ENCODE measurements at regions not wholly inside any gene's neighbourhood (a gene's known extent, or its start where the extent isn't known, plus 50 kb on each side); places are given as distances from the start of the nearest gene placed in this dataset.
A peak's percentile ranks its signal among the peaks of the same experiment; 100 is the strongest.

DNA sequence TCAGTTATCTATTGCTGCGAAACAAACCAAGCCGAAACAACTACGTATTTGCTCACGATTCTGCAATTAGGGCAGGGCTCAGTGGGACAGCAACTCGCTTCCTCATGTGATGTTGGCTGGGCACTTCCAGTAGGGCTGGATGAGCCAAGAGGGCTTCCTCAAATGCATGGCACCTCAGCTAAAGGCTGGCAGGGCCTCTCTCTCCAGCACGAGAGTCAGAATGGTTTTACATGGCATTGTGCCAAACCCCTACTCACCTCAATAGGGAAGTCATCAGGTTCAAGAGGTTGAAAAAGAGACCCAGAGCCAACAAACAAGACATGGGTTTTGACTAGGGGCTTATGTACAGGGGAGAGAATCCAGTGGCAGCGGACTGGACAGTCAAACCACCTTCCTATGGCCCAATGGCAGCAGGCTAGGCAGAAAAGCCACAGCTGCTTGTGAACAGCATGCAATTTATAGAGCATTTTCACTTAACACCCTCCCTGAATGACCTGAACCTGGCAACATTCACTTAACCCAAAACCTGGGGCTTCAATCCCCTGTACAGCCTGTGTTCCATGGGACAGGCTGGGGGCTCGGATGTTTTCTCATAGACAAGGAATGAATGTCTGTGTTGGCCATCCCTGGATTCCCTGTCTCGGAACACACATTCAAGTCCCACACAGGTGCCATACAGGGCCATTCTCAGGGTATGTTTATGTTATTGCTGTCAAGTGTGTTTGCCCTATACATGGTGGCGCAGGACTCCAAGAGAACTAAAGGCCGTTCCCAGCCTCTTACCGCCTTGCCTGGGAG lies 154.2 kb upstream of the NAV2 start:
- DNase-seq = no peak

GRCh38 chr11:19557720-19558140 lies 154.9 kb upstream of the NAV2 start:
- DNase-seq = peak; percentile 49 to 56

- no peak for DNase-seq
Observed at GRCh38 chr11:19557185-19557584, 155.5 kb upstream of the NAV2 start.

DNA sequence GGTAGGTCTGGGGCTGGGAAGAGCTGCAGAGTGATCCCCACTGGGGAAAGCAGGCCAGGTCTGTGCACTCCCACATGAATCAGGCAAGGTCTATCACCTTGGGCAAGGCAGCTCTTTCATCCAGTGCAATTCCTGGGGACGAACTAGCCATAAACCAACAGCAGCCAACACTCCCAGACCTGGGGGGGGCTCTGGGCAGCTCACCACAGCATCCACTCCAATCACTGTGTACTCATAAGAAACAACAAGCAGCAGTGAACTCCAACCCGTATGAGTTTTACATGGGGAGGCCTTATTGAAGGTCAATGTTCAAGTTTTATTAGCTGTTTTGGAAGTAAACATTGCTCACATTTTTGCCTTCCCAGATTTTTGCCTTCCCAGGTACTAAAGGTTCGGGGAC lies 157.4 kb upstream of the NAV2 start:
- no peak for DNase-seq

- peak; percentile 57 to 66 for DNase-seq
Observed at GRCh38 chr11:19553683-19554333, 158.8 kb upstream of the NAV2 start.

- DNase-seq = no peak
Observed at GRCh38 chr11:19552656-19553260, 159.9 kb upstream of the NAV2 start.

- no peak for DNase-seq
Observed at GRCh38 chr11:19552161-19552560, 160.5 kb upstream of the NAV2 start.

GRCh38 chr11:19551457-19551856 lies 161.2 kb upstream of the NAV2 start:
- DNase-seq = no peak

DNA sequence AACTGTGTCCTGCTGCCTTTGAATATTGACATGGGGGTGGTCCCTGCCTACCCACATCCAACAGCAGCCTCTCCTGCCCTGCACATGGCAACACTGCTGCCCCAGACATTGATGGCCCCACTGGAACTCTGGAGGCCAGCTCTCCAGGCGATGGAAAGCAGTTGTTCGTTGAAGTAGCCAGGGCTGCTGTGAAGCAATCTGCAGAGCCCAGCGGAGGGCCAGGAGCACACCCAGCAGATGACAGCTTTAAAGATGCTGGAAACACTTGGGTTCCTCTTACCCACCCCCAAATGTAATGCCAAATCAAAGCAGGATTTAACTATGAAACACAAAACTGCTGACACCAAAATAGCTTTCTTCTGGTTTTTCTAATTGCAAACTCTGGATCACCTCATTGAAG lies 165.6 kb upstream of the NAV2 start:
- DNase-seq = no peak

- DNase-seq = no peak
Observed at GRCh38 chr11:19546325-19546724, 166.3 kb upstream of the NAV2 start.

DNA sequence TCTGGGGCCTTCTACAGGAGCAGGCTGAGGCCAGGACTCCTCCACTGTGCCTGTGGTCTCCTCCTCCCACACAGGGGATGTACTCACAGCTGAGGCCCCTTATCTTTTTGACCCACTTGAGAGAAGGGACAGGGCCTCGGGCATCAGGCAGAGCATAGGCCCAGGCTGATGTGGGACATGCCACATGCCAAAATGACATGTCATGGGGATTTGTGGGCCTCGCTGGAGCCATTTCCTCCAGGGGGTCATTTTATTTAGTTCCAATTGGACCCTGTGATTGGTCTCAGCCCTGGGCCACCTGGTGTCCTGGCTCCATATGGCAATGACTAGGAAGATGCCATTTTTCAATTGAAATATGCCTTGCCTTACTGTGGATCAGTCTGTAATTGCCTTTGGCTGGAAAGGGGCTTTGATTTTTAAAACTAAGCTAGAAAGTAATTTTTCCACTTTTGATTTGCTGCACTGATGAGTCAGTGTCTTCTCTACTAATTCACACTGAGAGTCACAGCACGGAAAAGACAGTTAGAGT lies 171.1 kb upstream of the NAV2 start:
- no peak for DNase-seq

DNA sequence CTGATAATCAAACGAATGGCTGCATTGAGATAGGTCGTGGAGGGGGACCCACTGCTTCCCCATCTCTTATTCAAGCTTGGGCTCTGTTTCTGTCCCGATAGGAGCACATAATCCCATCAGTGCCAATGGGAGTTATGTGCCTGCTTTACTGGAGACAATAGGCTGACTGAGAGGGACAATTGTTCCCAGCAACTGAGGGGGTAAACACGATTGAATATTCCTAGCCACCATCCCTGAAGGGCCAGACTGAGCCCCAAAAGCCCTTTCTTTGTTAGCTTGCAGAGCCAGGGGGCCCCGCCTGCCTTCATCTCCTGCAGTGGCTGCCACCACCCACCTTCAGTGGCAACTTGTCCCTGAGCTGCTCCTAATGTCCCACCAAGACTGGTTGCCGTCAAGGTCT lies 172.8 kb upstream of the NAV2 start:
- no peak for DNase-seq

- no peak for DNase-seq
Observed at GRCh38 chr11:19537803-19538453, 174.7 kb upstream of the NAV2 start.

GRCh38 chr11:19536131-19536530 lies 176.5 kb upstream of the NAV2 start:
- DNase-seq = no peak

DNA sequence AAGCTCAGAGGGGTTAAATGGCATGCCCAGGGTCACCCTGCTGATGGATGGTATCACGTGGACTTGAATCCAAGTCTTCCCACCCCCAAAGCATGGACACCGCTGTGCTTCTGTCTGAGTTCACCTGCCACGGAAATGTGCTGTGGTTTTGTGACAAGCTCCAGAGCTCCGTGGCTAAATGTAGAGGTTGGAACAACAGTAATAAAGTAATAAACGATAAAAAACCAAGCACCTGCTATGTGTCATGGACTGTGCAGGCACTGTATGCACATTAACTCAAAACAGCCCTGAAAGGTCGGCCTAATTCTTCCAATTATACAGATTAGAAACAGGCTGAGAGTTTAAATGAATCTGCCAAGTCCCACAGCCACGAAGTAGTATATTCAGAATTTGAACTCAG lies 182.1 kb upstream of the NAV2 start:
- no peak for DNase-seq

DNA sequence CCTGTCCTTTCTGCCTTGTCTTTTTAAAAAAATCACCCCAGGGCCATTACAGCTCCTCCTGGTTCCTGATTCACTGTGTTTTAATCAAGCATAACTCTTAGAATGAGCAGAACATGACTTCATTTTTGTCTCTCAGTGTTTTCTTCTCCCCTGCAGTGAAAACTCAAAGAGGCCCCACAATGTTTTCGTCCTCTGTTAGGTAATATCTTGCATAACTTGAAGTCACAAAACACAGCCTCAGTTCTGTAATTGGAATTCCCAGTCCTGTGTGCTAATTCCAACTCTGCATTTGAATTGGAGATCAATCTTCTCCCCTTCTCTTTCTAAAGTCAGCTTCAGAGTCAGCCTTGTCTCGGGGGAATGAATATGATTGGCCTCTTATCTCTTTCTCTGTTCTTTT lies 186.5 kb upstream of the NAV2 start:
- DNase-seq = no peak

DNA sequence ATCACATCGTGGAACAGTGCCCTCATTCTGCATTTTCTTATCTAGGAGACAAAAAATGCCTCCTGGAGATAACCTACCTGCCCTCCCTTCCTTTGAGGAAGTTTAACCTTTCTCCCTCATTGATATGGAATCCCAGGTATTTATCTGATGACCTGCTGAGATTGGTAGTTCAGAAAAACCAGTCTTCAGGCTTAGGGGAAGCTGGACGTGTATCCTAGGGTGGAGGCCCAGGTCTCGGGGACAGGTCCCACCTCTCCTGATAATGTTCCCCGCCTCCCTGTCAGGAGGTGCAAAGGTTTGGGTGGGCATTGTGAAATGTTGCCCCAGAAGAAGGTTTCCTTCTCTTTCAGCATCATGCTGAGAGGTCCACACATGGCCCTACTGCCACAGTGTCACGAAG lies 186.9 kb upstream of the NAV2 start:
- no peak for DNase-seq

- no peak for DNase-seq
Observed at GRCh38 chr11:19525276-19525675, 187.4 kb upstream of the NAV2 start.

DNA sequence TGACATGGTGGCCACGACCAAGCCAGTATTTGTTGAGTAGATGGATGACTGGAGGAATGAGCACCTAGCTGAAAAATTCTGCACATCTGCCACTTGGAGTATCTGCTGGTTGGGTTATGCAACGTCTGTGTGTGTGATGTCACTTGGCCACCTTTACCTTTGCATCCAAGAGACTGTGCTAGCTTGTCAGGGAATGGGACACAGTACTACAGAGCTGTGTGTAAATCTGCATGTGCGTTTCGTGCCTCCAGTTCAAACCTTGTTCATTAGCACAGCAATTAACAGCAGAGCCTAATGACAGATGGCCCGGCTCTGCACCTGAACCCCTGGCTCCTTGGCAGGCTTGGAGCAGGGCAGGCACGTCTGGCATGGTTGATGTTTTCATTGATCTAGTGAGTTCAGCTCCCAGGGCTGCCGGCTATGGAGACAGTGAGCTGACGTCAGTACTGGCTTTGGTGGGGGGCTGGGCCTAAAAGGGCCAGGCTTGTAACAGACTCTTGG lies 188.4 kb upstream of the NAV2 start:
- no peak for DNase-seq

GRCh38 chr11:19520681-19521080 lies 192.0 kb upstream of the NAV2 start:
- DNase-seq = no peak

DNA sequence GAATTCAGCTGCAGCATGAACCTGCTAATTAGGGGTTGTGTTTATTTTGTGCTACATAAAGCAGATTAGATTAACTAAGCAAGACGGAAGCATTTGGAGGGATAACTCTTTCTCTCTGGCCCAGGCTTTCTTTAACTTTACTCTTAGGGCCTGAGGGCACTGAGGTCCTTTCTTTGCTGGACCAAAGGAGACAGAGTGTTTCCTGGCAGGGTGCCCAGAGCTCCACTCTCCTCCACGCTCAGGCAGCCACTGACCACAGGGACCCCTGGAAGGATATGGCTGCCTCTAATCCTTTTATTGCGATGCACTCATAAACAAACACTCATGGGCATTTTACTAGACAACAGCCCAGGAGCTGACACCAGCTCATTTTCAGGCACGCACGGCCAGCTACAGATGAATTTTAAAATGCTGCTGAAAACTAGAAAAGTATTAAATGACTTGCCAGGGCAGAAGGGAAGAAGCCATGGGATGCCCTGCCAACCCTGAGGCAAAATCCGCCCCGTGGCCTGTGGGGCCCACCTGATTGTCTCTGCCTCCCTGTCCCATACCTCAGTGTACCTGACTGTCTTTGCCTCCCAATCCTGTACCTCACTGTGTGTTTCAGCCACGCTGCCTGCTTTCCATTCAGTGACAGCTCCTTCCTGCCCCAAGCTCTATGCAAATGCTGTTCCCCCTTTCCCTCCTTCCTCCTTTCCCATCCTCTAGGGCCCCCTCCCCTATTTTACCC lies 192.6 kb upstream of the NAV2 start:
- no peak for DNase-seq

DNA sequence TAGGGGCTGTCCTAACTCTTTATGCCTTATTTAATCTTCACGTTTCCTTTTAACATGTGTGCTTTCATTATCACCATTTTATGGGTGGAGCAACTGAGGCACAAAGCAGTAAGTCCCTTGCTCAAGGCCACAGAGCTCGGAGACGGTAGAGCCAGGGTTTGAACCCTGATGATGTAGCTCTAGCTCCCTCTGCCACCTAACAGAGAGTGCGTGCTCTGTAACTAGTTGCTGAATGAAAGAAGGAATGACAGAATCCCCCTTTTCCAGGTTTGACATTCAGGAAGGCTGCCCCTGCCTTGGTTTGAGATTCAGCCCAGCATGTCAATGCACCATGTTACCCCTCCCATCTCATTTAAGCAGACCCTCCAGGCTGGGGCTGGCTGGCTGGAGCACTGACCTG lies 193.3 kb upstream of the NAV2 start:
- no peak for DNase-seq

DNA sequence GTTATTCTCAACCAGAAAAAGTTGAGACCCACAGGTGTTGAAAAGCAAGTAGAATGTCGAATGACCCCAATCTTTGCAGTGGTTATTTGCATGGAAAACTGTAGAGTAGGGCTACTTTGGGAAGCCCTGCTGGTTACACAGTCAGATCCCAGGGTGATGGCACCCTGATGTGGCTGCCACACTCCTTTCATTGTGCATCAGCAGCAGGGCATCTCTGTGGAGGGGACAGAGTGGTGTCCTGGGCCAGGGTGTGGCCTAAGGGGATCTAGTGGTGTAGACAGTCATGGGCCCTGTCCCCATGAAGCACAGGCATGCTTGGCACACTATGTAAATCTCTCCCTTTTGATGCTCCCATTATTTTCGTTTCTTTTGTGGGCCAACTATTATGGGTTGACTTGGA lies 199.4 kb upstream of the NAV2 start:
- no peak for DNase-seq
